CD4-positive, alpha-beta T cell treated with Interleukin-10 for 1 hour (primary cell): ENCODE measurements at regions not wholly inside any gene's neighbourhood (a gene's known extent, or its start where the extent isn't known, plus 50 kb on each side); places are given as distances from the start of the nearest gene placed in this dataset.
A peak's percentile ranks its signal among the peaks of the same experiment; 100 is the strongest.
"Not testable (repeated sequence)": the region's sequence is repeated elsewhere in the genome, so short reads cannot be mapped to it uniquely, and the experiment has no call there.

Source experiments
- DNase-seq: peaks from one replicate; pipeline ENCODE4 v3.0.0-alpha.2; 2020

- DNase-seq = no peak
Measured at GRCh38 chr3:194189243-194189791, 53.4 kb downstream of the HES1 start.

GRCh38 chr3:194191850-194192249 is 55.9 kb downstream of the HES1 start:
- DNase-seq = not testable (repeated sequence)

- no peak for DNase-seq
Measured at GRCh38 chr3:194194051-194194756, 58.3 kb downstream of the HES1 start.

- no peak for DNase-seq
Measured at GRCh38 chr3:194194757-194195085, 58.8 kb downstream of the HES1 start.

GRCh38 chr3:194195611-194196010 is 59.7 kb downstream of the HES1 start:
- no peak for DNase-seq

GRCh38 chr3:194196876-194197275 is 60.9 kb downstream of the HES1 start:
- DNase-seq = no peak

GRCh38 chr3:194197396-194197960 is 61.5 kb downstream of the HES1 start:
- DNase-seq = no peak

GRCh38 chr3:194197981-194198695 is 62.2 kb downstream of the HES1 start:
- DNase-seq = no peak

GRCh38 chr3:194198938-194199337 is 63.0 kb downstream of the HES1 start:
- no peak for DNase-seq

- no peak for DNase-seq
Measured at GRCh38 chr3:194200422-194201081, 64.6 kb downstream of the HES1 start.

- DNase-seq = no peak
Measured at GRCh38 chr3:194201953-194202666, 66.2 kb downstream of the HES1 start.

- peak; percentile 9 for DNase-seq
Measured at GRCh38 chr3:194203482-194204041, 67.6 kb downstream of the HES1 start.

- no peak for DNase-seq
Measured at GRCh38 chr3:194204042-194204987, 68.4 kb downstream of the HES1 start.

GRCh38 chr3:194205675-194206133 is 69.8 kb downstream of the HES1 start:
- no peak for DNase-seq

GRCh38 chr3:194206320-194206719 is 70.4 kb downstream of the HES1 start:
- no peak for DNase-seq

GRCh38 chr3:194208709-194209108 is 72.8 kb downstream of the HES1 start:
- no peak for DNase-seq

GRCh38 chr3:194212161-194212844 is 76.4 kb downstream of the HES1 start:
- DNase-seq = no peak

GRCh38 chr3:194212845-194213331 is 76.9 kb downstream of the HES1 start:
- DNase-seq = no peak

- no peak for DNase-seq
Measured at GRCh38 chr3:194215392-194215791, 79.4 kb downstream of the HES1 start.
